Psoas muscle (tissue), 7 donors: ENCODE measurements at regions not wholly inside any gene's neighbourhood (a gene's known extent, or its start where the extent isn't known, plus 50 kb on each side); places are given as distances from the start of the nearest gene placed in this dataset.

Source experiments
- ATAC-seq, 4 donors: fragments of 200-7000 bp; cut with Tn5 transposase; one replicate each; pipeline ENCODE4 v1.9.1; 2020; ENCODE audit warnings: moderate library complexity in 3 of 4, mild to moderate bottlenecking in 2 of 4
- DNase-seq, 2 donors: peaks; one replicate each; pipeline ENCODE4 v3.0.0-alpha.2; 2020
- H3K27ac ChIP-seq: fragments of 200-600 bp; one replicate; pipeline ENCODE4 v1.8.0; 2022
- H3K27me3 ChIP-seq, 3 donors: fragments of 200-600 bp in 1 of 3; one replicate each; pipeline versions ENCODE4 v1.6.1 to v1.8.0; 2013 to 2022; ENCODE audit warnings: low read length in 2 of 3, mild to moderate bottlenecking in 2 of 3, moderate library complexity in 1 of 3; ENCODE audit not compliant: insufficient read depth in 3 of 3
- H3K36me3 ChIP-seq, 2 donors: fragments of 200-600 bp in 1 of 2; one replicate each; pipeline versions ENCODE4 v1.6.1 to v1.8.0; 2013 to 2022; ENCODE audit warnings: low read depth in 1 of 2, mild to moderate bottlenecking in 1 of 2, moderate library complexity in 1 of 2; ENCODE audit not compliant: insufficient read depth in 1 of 2
- H3K4me1 ChIP-seq: fragments of 200-600 bp; one replicate; pipeline ENCODE4 v1.8.0; 2022
- H3K4me3 ChIP-seq: fragments of 200-600 bp; one replicate; pipeline ENCODE4 v1.8.0; 2022; ENCODE audit warnings: mild to moderate bottlenecking
- H3K9me3 ChIP-seq: fragments of 200-600 bp; one replicate; pipeline ENCODE4 v1.8.0; 2022
- WGBS, 3 donors: extraction: QIAGEN DNeasy Blood & Tissue Kit; methylation state at CpG; one replicate each; pipeline versions ENCODE4 v1.1.6 to v1.1.7; 2013; 5-methylcytosine and 5-hydroxymethylcytosine counted together
- intact Hi-C, 2 donors: fragments of 100-400 bp; cut with DNase I; formaldehyde crosslinking; loops; one replicate each; pipeline versions ENCODE4 v1.11.0 to v1.14.2; 2022
- TF ChIP-seq, protein P1 (sequence below): fragments of 200-600 bp; IDR thresholded peaks from one replicate; pipeline ENCODE4 v1.8.0; 2022; ENCODE audit warnings: antibody characterized with exemption
- donor health status: healthy with polysubstance abuse.
- donor health status: DM: no; HTN: no; CAD: no; lungs with moderate emphysema.
- donor health status: Bipolar disorder and iron deficiency.
- donor health status: healthy.
- donor health status: DM: yes; HTN: yes; CAD: no.
- donor health status: DM: no; HTN: no; CAD: no.
- donor health status: DM: yes; HTN: yes; CAD: no.

DNA sequence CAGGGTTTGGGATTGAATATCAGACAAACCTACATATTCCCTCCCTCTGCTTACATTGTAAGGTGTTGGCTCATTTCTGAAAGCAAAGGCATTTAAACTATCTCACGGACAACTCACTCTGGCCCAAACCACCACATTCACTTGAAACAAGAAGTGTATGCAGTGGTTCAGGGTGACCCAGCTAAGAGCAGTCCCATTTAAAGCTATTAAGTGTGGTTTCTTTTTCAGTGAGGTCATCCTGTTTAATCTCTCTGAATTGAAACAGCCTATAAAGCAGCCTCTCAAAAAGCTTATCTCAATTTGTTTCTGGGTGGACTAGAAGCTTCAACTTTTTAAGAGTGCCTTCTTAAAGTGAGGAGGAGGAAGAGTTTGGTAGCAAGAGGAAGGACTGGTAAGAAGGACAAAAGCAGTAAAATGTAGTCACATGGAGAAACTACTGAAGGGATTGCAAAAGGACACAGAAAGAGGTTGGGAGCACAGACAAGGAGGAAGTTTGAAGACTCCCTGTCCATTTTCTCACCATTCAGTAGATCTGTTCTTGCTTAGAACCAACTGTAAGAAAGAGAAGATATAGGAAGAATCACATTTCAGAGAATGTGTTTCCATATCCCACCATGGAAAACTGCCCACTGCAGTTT is 151.6 kb downstream of the TMCO5A start:
- TF ChIP-seq, protein P1, sequence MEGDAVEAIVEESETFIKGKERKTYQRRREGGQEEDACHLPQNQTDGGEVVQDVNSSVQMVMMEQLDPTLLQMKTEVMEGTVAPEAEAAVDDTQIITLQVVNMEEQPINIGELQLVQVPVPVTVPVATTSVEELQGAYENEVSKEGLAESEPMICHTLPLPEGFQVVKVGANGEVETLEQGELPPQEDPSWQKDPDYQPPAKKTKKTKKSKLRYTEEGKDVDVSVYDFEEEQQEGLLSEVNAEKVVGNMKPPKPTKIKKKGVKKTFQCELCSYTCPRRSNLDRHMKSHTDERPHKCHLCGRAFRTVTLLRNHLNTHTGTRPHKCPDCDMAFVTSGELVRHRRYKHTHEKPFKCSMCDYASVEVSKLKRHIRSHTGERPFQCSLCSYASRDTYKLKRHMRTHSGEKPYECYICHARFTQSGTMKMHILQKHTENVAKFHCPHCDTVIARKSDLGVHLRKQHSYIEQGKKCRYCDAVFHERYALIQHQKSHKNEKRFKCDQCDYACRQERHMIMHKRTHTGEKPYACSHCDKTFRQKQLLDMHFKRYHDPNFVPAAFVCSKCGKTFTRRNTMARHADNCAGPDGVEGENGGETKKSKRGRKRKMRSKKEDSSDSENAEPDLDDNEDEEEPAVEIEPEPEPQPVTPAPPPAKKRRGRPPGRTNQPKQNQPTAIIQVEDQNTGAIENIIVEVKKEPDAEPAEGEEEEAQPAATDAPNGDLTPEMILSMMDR = no peak
- intact Hi-C loops = no loop called here
- H3K4me1 ChIP-seq = no peaks in the 10 kb centered on the region
- H3K4me3 ChIP-seq = no peak overlapping the region
- no peak for ATAC-seq
- no peaks in the 10 kb centered on the region for H3K9me3 ChIP-seq
- no peaks in the 10 kb centered on the region for H3K27me3 ChIP-seq
- H3K27ac ChIP-seq = no peak overlapping the region
- WGBS, 3 donors = 73 to 79% (median 76%) methylated on average over 1 of the region's 1 CpG
- no peaks in the 10 kb centered on the region for H3K36me3 ChIP-seq
- DNase-seq = no peak

- intact Hi-C loops = no loop called here
- 80 to 87% (median 85%) methylated on average over 2 of the region's 2 CpGs for WGBS, 3 donors
- Histone ChIP-seq H3K4me1 (no peaks in the 10 kb centered on the region), H3K4me3 (no peak overlapping the region), H3K27ac (no peak overlapping the region), H3K36me3 (no peaks in the 10 kb centered on the region), H3K9me3 (no peaks in the 10 kb centered on the region), H3K27me3 (no peaks in the 10 kb centered on the region)
- no peak for ATAC-seq
- no peak for DNase-seq
- TF ChIP-seq, protein P1 = no peak
Observed at GRCh38 chr15:38086611-38087010, 152.2 kb downstream of the TMCO5A start.

DNA sequence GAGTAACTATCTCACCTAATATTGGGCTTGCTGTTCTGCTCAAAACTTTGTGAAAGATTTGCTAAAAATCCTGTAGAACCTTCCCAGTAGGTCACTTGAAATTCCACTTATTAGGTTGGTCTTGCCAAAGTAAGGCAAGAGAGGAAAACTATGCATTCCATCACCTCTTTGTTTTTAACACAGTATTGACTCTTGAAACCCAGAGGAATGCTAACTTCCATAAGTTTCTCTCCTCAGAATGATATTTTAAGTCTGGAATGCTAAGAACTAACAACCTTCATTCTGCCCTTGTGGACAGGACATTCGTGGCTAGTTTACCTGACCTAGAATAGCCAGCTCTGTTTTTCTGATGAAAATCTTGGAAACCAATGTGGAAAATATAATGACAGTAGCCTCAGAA is 154.5 kb downstream of the TMCO5A start:
- Histone ChIP-seq H3K9me3 (no peaks in the 10 kb centered on the region), H3K4me3 (no peak overlapping the region), H3K27me3 (no peaks in the 10 kb centered on the region), H3K36me3 (no peaks in the 10 kb centered on the region), H3K27ac (no peak overlapping the region), H3K4me1 (no peaks in the 10 kb centered on the region)
- intact Hi-C loops = no loop called here
- TF ChIP-seq, protein P1 = no peak
- DNase-seq = no peak
- 47 to 73% (median 70%) methylated on average over 1 of the region's 1 CpG for WGBS, 3 donors
- ATAC-seq = no peak

DNA sequence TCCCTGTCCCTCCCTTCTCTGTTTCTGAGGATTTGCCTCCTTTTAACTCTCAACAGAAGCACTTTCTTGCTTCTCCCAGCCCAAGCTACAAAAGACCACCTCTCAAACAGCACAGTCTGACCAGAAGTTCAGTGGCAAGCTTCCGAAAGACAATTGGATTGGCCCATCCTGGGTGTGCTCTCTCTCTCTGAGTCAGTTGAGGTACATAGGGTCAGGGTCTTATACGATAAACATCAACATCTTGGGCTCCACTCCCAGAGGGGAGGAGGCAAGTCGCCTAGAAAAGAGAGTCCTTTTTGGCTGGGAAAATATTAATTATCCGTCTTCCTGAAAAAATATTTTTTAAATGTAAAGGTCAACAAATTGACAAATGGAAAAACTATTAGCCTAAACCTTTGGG is 155.8 kb downstream of the TMCO5A start:
- Histone ChIP-seq H3K36me3 (no peaks in the 10 kb centered on the region), H3K27ac (peak overlapping the region; percentile 0), H3K4me3 (no peak overlapping the region), H3K9me3 (no peaks in the 10 kb centered on the region), H3K27me3 (no peaks in the 10 kb centered on the region), H3K4me1 (no peaks in the 10 kb centered on the region)
- TF ChIP-seq, protein P1 = no peak
- DNase-seq (no peak), ATAC-seq (no peak)
- 64 to 75% (median 71%) methylated on average over 4 of the region's 4 CpGs for WGBS, 3 donors
- intact Hi-C loops = no loop called here

DNA sequence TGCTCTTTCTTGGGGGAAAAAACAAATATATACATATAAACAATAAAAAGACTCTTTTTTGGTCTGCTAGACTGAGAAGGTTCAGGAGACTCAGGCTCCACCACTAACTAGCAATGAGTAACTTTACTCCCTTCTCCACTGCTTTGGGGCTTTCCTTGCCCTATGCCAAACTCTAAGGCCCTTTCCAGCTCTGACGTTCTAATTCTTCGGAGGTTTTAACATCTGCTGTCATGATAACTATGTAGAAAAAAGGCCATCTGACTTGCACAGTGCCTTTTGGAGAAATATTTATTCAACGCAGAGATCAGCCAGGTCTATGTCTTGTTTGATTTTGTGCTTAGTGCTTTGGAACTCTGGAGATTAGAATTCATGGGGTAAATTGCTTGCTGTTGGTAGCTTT is 156.2 kb downstream of the TMCO5A start:
- no peak overlapping the region for H3K4me3 ChIP-seq
- no peaks in the 10 kb centered on the region for H3K9me3 ChIP-seq
- TF ChIP-seq, protein P1 = no peak
- no peaks in the 10 kb centered on the region for H3K4me1 ChIP-seq
- DNase-seq (no peak), ATAC-seq (no peak)
- 26 to 52% (median 48%) methylated on average over 3 of the region's 3 CpGs for whole genome bisulfite sequencing, 3 donors
- H3K27ac ChIP-seq = peak overlapping the region; percentile 0
- intact Hi-C loops = no loop called here
- H3K27me3 ChIP-seq = no peaks in the 10 kb centered on the region
- H3K36me3 ChIP-seq = no peaks in the 10 kb centered on the region
